ENCODE measurements at regions not wholly inside any gene's neighbourhood (a gene's known extent, or its start where the extent isn't known, plus 50 kb on each side); places are given as distances from the start of the nearest gene placed in this dataset.
"Not testable (repeated sequence)": the region's sequence is repeated elsewhere in the genome, so short reads cannot be mapped to it uniquely, and the experiment has no call there.

DNA sequence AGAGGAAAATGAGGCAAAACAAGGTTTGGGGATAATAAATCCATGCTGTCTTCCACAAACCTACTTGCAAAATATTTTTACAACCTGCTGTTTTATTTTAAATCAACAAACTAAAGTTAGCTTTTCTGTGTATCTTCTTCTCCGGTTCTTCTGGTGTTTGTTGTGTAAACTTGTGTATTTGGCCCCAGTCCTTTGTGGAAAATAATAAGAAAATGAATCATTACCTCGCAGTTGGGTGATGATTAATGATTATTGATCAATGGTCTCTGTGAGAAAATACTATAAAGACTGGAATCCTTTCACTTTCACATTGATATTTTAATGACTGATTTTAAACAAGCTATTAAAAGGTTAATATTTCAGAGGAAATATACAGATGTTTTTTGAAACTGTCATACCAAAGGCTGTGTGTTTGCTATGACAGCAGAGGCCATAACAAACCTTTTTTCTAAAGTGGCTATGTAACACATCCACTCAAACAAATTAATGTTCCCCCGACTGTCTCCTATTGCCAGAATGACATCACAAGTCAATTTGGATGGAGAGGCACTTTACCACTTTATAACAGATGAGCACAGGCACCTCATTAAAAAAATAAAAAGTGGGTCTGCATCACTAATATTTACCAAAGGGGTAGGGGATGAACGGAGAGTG is 152.5 kb downstream of the MEX3B start:
- no peaks in the 10 kb centered on the region for H3K27me3 ChIP-seq (ENCODE audit: low read length)
- H3K9me2 ChIP-seq (replicated peaks; ENCODE audit: insufficient read depth, low read length): no peaks in the 10 kb centered on the region
- no peaks in the 10 kb centered on the region for H3K4me1 ChIP-seq (ENCODE audit: low read length)
- no peaks in the 10 kb centered on the region for H3K36me3 ChIP-seq (ENCODE audit: insufficient read depth, low read length)
- no peak overlapping the region for H2AFZ ChIP-seq (ENCODE audit: low read length)
- no peaks in the 10 kb centered on the region for H3K9me3 ChIP-seq (ENCODE audit: low read length)
- no peak overlapping the region for H3K9ac ChIP-seq (ENCODE audit: low read length)
- H4K20me1 ChIP-seq (ENCODE audit: insufficient read depth, low read depth, low read length): no peaks in the 10 kb centered on the region
- DNase-seq: no peak
- H3K4me2 ChIP-seq (ENCODE audit: low read depth, low read length, poor library complexity, severe bottlenecking): no peak overlapping the region
- no peaks in the 10 kb centered on the region for H3K79me2 ChIP-seq (ENCODE audit: low read length)
- no peak overlapping the region for H3K27ac ChIP-seq (ENCODE audit: low read length)
- no peak overlapping the region for H3K4me3 ChIP-seq (ENCODE audit: low read length)

GRCh38 chr15:81890496-81890895 is 155.3 kb downstream of the MEX3B start:
- Histone ChIP-seq H3K36me3 (ENCODE audit: insufficient read depth, low read length) (no peaks in the 10 kb centered on the region), H3K79me2 (ENCODE audit: low read length) (no peaks in the 10 kb centered on the region), H3K4me1 (ENCODE audit: low read length) (no peaks in the 10 kb centered on the region), H3K9me2 (replicated peaks; ENCODE audit: insufficient read depth, low read length) (no peaks in the 10 kb centered on the region), H3K4me3 (ENCODE audit: low read length) (no peak overlapping the region), H2AFZ (ENCODE audit: low read length) (no peak overlapping the region), H3K9me3 (ENCODE audit: low read length) (no peaks in the 10 kb centered on the region), H3K4me2 (ENCODE audit: low read depth, low read length, poor library complexity, severe bottlenecking) (no peak overlapping the region), H4K20me1 (ENCODE audit: insufficient read depth, low read depth, low read length) (no peaks in the 10 kb centered on the region), H3K27ac (ENCODE audit: low read length) (no peak overlapping the region), H3K27me3 (ENCODE audit: low read length) (no peaks in the 10 kb centered on the region), H3K9ac (ENCODE audit: low read length) (no peak overlapping the region)
- no peak for DNase-seq

- H3K27ac ChIP-seq (ENCODE audit: low read length): no peak overlapping the region
- H3K9ac ChIP-seq (ENCODE audit: low read length): no peak overlapping the region
- H3K4me2 ChIP-seq (ENCODE audit: low read depth, low read length, poor library complexity, severe bottlenecking): no peak overlapping the region
- no peaks in the 10 kb centered on the region for H3K4me1 ChIP-seq (ENCODE audit: low read length)
- H3K9me3 ChIP-seq (ENCODE audit: low read length): no peaks in the 10 kb centered on the region
- no peak overlapping the region for H3K4me3 ChIP-seq (ENCODE audit: low read length)
- no peak for DNase-seq
- H3K9me2 ChIP-seq (replicated peaks; ENCODE audit: insufficient read depth, low read length): no peaks in the 10 kb centered on the region
- no peak overlapping the region for H2AFZ ChIP-seq (ENCODE audit: low read length)
- H3K79me2 ChIP-seq (ENCODE audit: low read length): no peaks in the 10 kb centered on the region
- H4K20me1 ChIP-seq (ENCODE audit: insufficient read depth, low read depth, low read length): no peaks in the 10 kb centered on the region
- no peaks in the 10 kb centered on the region for H3K27me3 ChIP-seq (ENCODE audit: low read length)
- H3K36me3 ChIP-seq (ENCODE audit: insufficient read depth, low read length): no peaks in the 10 kb centered on the region
Observed at GRCh38 chr15:81889485-81889881, 156.3 kb downstream of the MEX3B start.

DNA sequence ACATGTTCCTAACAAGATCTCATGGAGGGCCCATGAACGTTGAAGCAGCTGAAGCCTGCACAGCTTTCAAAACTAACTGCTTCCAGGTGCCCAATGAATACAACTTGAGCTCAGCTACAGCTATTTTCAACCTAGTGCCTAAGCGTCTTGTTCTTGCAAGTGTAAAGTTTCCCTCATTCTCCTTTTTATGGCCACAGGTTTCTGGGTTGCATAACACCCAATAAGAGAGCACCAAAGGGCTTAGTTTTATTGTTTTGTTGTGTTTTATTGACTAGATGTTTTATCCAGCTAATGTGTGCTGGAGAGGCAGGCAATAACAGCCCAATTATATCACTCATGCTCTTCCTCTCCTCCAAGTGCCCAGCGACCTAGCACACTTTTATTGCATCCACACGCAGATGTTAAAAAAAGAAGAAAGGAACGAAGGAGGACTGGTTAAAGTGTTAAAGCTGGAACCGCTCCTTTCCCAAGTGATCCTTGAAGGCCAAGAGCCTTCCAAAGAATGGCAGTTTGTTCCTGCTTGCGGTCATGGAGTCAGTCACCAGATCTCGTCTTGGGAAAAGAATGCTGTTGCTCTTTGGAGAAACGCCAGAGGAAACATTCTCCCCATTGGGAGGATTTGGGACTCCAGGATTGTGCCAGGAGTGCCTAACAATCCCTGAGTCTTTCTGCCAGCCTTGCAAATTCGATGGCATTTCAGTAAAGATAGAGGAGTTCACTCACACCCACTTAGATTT is 156.9 kb downstream of the MEX3B start:
- no peaks in the 10 kb centered on the region for H3K9me3 ChIP-seq (ENCODE audit: low read length)
- no peaks in the 10 kb centered on the region for H3K79me2 ChIP-seq (ENCODE audit: low read length)
- H4K20me1 ChIP-seq (ENCODE audit: insufficient read depth, low read depth, low read length): no peaks in the 10 kb centered on the region
- H3K4me3 ChIP-seq (ENCODE audit: low read length): no peak overlapping the region
- H3K4me2 ChIP-seq (ENCODE audit: low read depth, low read length, poor library complexity, severe bottlenecking): no peak overlapping the region
- no peaks in the 10 kb centered on the region for H3K4me1 ChIP-seq (ENCODE audit: low read length)
- H3K27ac ChIP-seq (ENCODE audit: low read length): no peak overlapping the region
- H3K36me3 ChIP-seq (ENCODE audit: insufficient read depth, low read length): no peaks in the 10 kb centered on the region
- no peak for DNase-seq
- H3K9me2 ChIP-seq (replicated peaks; ENCODE audit: insufficient read depth, low read length): no peaks in the 10 kb centered on the region
- no peaks in the 10 kb centered on the region for H3K27me3 ChIP-seq (ENCODE audit: low read length)
- no peak overlapping the region for H2AFZ ChIP-seq (ENCODE audit: low read length)
- no peak overlapping the region for H3K9ac ChIP-seq (ENCODE audit: low read length)

DNA sequence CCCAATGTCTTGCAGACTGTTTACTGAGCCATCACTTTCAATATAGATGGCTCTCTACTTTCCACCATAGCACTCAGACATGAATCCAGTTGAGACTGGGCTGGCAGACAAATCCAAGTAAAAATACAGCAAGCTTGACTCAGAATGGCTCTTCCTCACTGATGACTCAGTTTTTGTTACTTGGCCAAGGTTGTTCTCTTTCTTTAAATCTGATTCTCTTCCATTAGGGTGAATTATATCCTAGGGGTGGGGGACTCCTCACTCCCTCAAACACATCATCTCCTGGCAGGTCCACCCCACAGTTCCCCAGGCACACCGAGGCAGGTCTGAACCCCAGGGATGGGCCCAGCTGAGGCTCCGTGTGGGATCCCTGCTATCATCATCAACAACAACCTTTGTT is 157.9 kb downstream of the MEX3B start:
- H3K9me2 ChIP-seq (replicated peaks; ENCODE audit: insufficient read depth, low read length): no peaks in the 10 kb centered on the region
- H3K27ac ChIP-seq (ENCODE audit: low read length): no peak overlapping the region
- H3K4me2 ChIP-seq (ENCODE audit: low read depth, low read length, poor library complexity, severe bottlenecking): no peak overlapping the region
- no peak overlapping the region for H2AFZ ChIP-seq (ENCODE audit: low read length)
- H4K20me1 ChIP-seq (ENCODE audit: insufficient read depth, low read depth, low read length): no peaks in the 10 kb centered on the region
- H3K36me3 ChIP-seq (ENCODE audit: insufficient read depth, low read length): no peaks in the 10 kb centered on the region
- no peak for DNase-seq
- H3K4me3 ChIP-seq (ENCODE audit: low read length): no peak overlapping the region
- H3K4me1 ChIP-seq (ENCODE audit: low read length): no peaks in the 10 kb centered on the region
- H3K27me3 ChIP-seq (ENCODE audit: low read length): no peaks in the 10 kb centered on the region
- H3K79me2 ChIP-seq (ENCODE audit: low read length): no peaks in the 10 kb centered on the region
- no peak overlapping the region for H3K9ac ChIP-seq (ENCODE audit: low read length)
- H3K9me3 ChIP-seq (ENCODE audit: low read length): no peaks in the 10 kb centered on the region

DNA sequence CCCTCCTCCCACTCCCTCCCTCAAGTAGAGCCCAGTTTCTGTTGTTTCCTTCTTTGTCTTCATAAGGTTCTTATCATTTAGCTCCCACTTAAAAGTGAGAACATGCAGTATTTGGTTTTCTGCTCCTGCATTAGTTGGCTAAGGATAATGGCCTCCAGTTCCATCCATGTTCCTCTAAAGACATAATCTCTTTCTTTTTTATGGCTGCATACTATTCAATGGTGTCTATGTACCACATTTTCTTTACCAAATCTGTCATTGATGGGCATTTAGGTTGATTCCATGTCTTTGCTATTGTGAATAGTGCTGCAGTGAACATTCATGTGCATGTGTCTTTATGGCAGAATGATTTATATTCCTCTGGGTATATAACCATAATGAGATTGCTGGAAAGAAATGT is 158.6 kb downstream of the MEX3B start:
- H2AFZ ChIP-seq (ENCODE audit: low read length); H3K4me3 ChIP-seq (ENCODE audit: low read length); H3K79me2 ChIP-seq (ENCODE audit: low read length); H4K20me1 ChIP-seq (ENCODE audit: insufficient read depth, low read depth, low read length); DNase-seq; H3K9me2 ChIP-seq (replicated peaks; ENCODE audit: insufficient read depth, low read length); H3K4me1 ChIP-seq (ENCODE audit: low read length); H3K4me2 ChIP-seq (ENCODE audit: low read depth, low read length, poor library complexity, severe bottlenecking); H3K9ac ChIP-seq (ENCODE audit: low read length); H3K9me3 ChIP-seq (ENCODE audit: low read length); H3K27me3 ChIP-seq (ENCODE audit: low read length); H3K27ac ChIP-seq (ENCODE audit: low read length); H3K36me3 ChIP-seq (ENCODE audit: insufficient read depth, low read length): not testable (repeated sequence)

DNA sequence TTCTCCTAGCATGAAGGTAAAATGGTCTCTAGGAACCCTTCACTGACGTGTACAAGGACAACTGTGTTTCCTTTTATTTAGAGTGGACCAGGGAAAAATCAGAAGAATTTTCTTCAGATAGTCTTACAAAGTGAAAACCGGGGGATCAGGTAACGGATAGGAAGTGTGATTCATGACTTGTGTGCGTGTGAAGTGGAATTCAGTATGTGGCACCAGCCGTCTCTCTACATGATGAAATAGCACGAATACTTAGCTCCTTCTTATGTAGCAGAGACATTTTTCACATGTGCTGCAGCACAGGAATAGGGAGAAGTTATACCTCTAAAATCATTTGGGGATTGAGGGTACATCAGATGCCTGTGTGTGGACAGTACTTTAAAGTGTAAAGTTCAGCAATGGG is 159.2 kb downstream of the MEX3B start:
- H2AFZ ChIP-seq (ENCODE audit: low read length): no peak overlapping the region
- H3K9me3 ChIP-seq (ENCODE audit: low read length): no peaks in the 10 kb centered on the region
- H4K20me1 ChIP-seq (ENCODE audit: insufficient read depth, low read depth, low read length): no peaks in the 10 kb centered on the region
- no peak overlapping the region for H3K4me3 ChIP-seq (ENCODE audit: low read length)
- H3K27ac ChIP-seq (ENCODE audit: low read length): no peak overlapping the region
- no peaks in the 10 kb centered on the region for H3K36me3 ChIP-seq (ENCODE audit: insufficient read depth, low read length)
- DNase-seq: no peak
- no peaks in the 10 kb centered on the region for H3K9me2 ChIP-seq (replicated peaks; ENCODE audit: insufficient read depth, low read length)
- no peak overlapping the region for H3K4me2 ChIP-seq (ENCODE audit: low read depth, low read length, poor library complexity, severe bottlenecking)
- H3K4me1 ChIP-seq (ENCODE audit: low read length): no peaks in the 10 kb centered on the region
- no peak overlapping the region for H3K9ac ChIP-seq (ENCODE audit: low read length)
- no peaks in the 10 kb centered on the region for H3K27me3 ChIP-seq (ENCODE audit: low read length)
- no peaks in the 10 kb centered on the region for H3K79me2 ChIP-seq (ENCODE audit: low read length)

DNA sequence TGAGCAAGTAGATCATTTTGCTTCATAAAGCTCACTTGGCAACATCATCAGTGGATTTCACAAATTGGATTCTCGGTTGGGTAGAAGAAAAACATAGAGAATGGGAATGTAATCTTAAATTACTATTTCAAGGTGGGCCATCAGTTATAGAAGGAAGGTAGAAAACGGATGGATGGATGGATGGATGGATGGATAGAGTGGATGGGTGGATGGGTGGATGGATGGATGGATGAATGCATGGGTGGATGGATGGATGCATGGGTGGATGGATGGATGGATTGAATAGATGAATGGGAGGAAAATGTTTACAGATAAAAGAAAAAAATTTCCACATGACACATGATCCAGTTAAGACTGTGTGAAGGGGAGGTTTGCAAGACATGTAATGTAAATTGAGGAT is 159.7 kb downstream of the MEX3B start:
- H3K9me2 ChIP-seq (replicated peaks; ENCODE audit: insufficient read depth, low read length): no peaks in the 10 kb centered on the region
- DNase-seq: no peak
- H3K4me3 ChIP-seq (ENCODE audit: low read length): no peak overlapping the region
- no peaks in the 10 kb centered on the region for H3K9me3 ChIP-seq (ENCODE audit: low read length)
- H3K4me1 ChIP-seq (ENCODE audit: low read length): peaks cover 1% of the 10 kb centered on the region
- no peaks in the 10 kb centered on the region for H4K20me1 ChIP-seq (ENCODE audit: insufficient read depth, low read depth, low read length)
- H2AFZ ChIP-seq (ENCODE audit: low read length): no peak overlapping the region
- H3K9ac ChIP-seq (ENCODE audit: low read length): no peak overlapping the region
- H3K36me3 ChIP-seq (ENCODE audit: insufficient read depth, low read length): no peaks in the 10 kb centered on the region
- no peaks in the 10 kb centered on the region for H3K27me3 ChIP-seq (ENCODE audit: low read length)
- no peak overlapping the region for H3K4me2 ChIP-seq (ENCODE audit: low read depth, low read length, poor library complexity, severe bottlenecking)
- H3K79me2 ChIP-seq (ENCODE audit: low read length): no peaks in the 10 kb centered on the region
- no peak overlapping the region for H3K27ac ChIP-seq (ENCODE audit: low read length)
